ENCODE measurements at regions not wholly inside any gene's neighbourhood (a gene's known extent, or its start where the extent isn't known, plus 50 kb on each side); places are given as distances from the start of the nearest gene placed in this dataset.

DNA sequence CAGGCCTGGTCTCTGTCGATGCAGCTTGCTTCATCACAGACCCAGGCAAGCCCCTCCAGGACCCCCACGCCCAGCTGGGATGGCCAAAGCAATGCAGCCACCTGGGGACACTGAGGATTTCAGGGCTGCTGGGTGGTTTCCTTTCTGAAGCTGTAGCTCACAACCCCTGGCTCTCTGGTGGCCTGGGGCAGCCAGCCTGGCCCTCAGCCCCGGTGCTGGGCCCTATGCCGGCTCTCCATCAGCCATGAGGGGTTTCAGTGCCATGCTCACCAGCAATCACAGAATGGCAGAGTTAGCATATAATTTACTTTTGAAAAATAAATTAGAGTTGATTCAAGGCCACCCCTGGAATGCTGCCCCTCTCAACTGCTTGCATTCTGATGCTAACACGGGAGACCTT is 150.2 kb upstream of the UNC5B start:
- TF ChIP-seq, protein P1, sequence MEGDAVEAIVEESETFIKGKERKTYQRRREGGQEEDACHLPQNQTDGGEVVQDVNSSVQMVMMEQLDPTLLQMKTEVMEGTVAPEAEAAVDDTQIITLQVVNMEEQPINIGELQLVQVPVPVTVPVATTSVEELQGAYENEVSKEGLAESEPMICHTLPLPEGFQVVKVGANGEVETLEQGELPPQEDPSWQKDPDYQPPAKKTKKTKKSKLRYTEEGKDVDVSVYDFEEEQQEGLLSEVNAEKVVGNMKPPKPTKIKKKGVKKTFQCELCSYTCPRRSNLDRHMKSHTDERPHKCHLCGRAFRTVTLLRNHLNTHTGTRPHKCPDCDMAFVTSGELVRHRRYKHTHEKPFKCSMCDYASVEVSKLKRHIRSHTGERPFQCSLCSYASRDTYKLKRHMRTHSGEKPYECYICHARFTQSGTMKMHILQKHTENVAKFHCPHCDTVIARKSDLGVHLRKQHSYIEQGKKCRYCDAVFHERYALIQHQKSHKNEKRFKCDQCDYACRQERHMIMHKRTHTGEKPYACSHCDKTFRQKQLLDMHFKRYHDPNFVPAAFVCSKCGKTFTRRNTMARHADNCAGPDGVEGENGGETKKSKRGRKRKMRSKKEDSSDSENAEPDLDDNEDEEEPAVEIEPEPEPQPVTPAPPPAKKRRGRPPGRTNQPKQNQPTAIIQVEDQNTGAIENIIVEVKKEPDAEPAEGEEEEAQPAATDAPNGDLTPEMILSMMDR (IDR thresholded peaks at IDR 0.05): no peak
- no peak for TF ChIP-seq POLR2A (IDR thresholded peaks at IDR 0.05)
